ENCODE measurements at regions not wholly inside any gene's neighbourhood (a gene's known extent, or its start where the extent isn't known, plus 50 kb on each side); places are given as distances from the start of the nearest gene placed in this dataset.

GRCh38 chr3:84194029-84194428 is 764.8 kb upstream of the CADM2 start:
- TF ChIP-seq, protein P1, sequence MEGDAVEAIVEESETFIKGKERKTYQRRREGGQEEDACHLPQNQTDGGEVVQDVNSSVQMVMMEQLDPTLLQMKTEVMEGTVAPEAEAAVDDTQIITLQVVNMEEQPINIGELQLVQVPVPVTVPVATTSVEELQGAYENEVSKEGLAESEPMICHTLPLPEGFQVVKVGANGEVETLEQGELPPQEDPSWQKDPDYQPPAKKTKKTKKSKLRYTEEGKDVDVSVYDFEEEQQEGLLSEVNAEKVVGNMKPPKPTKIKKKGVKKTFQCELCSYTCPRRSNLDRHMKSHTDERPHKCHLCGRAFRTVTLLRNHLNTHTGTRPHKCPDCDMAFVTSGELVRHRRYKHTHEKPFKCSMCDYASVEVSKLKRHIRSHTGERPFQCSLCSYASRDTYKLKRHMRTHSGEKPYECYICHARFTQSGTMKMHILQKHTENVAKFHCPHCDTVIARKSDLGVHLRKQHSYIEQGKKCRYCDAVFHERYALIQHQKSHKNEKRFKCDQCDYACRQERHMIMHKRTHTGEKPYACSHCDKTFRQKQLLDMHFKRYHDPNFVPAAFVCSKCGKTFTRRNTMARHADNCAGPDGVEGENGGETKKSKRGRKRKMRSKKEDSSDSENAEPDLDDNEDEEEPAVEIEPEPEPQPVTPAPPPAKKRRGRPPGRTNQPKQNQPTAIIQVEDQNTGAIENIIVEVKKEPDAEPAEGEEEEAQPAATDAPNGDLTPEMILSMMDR (IDR thresholded peaks at IDR 0.05): no peak
- Mint-ChIP-seq H3K27me3 (ENCODE audit: low read depth in 2 of 2) (no peaks in the 10 kb centered on the region), H3K27ac (no peak overlapping the region)

DNA sequence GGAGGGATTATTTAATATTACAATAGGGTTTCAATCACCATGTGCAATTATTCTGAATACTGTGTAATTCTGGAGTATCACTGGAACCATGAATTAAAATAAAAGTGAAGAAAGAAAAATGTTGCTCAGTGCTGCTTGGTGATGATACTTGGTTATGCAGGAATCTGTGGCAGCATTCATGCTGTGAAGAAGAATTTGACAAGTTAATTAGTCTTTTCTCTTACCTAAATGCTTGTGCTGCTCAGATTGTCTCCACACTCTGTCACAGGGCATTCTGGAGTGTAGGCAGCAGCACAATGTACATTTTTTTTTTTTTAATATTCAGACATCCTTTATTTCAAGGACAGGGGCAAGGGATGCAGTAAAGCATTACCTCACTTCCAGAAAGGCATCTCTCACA is 749.3 kb upstream of the CADM2 start:
- Mint-ChIP-seq H3K36me3 (peaks cover 24% of the 10 kb centered on the region), H3K4me1 (no peaks in the 10 kb centered on the region), H3K4me3 (no peak overlapping the region), H3K27me3 (ENCODE audit: low read depth in 2 of 2) (no peaks in the 10 kb centered on the region), H3K27ac (no peak overlapping the region), H3K9me3 (peaks cover 13 to 35% of the 10 kb centered on the region in 2 donors)
- Histone ChIP-seq H3K27me3 (ENCODE audit: control insufficient read depth, insufficient read depth, low read length) (no peaks in the 10 kb centered on the region), H3K4me3 (ENCODE audit: low read length) (no peak overlapping the region), H3K9me3 (ENCODE audit: control insufficient read depth, insufficient read depth, low read length) (no peaks in the 10 kb centered on the region), H3K27ac (ENCODE audit: low read length) (no peak overlapping the region), H3K36me3 (ENCODE audit: control insufficient read depth, insufficient read depth, low read length) (no peaks in the 10 kb centered on the region), H3K4me1 (ENCODE audit: control insufficient read depth, insufficient read depth, low read length) (no peaks in the 10 kb centered on the region)
- ATAC-seq: no peak
- intact Hi-C loops (cut with micrococcal nuclease): no loop called here
- TF ChIP-seq, protein P1 (IDR thresholded peaks at IDR 0.05): no peak
- no peak for DNase-seq

More at GRCh38 chr3:84194029-84194428, 764.8 kb upstream of the CADM2 start:
- Histone ChIP-seq H3K27ac (ENCODE audit: low read length) (no peak overlapping the region), H3K27me3 (ENCODE audit: control insufficient read depth, insufficient read depth, low read length) (no peaks in the 10 kb centered on the region), H3K9me3 (ENCODE audit: control insufficient read depth, insufficient read depth, low read length) (peaks cover 27% of the 10 kb centered on the region), H3K4me3 (ENCODE audit: low read length) (no peak overlapping the region), H3K4me1 (ENCODE audit: control insufficient read depth, insufficient read depth, low read length) (no peaks in the 10 kb centered on the region), H3K36me3 (ENCODE audit: control insufficient read depth, insufficient read depth, low read length) (no peaks in the 10 kb centered on the region)
- DNase-seq (no peak), ATAC-seq (no peak)
- intact Hi-C loops (cut with micrococcal nuclease): no loop called here
- no CpG with 5 or more reads among the region's 1 CpG for WGBS (ENCODE audit: insufficient coverage)
- Mint-ChIP-seq H3K4me3 (no peak overlapping the region), H3K36me3 (peaks cover 29% of the 10 kb centered on the region), H3K4me1 (no peaks in the 10 kb centered on the region), H3K9me3 (peaks cover 22 to 35% of the 10 kb centered on the region in 2 donors)

DNA sequence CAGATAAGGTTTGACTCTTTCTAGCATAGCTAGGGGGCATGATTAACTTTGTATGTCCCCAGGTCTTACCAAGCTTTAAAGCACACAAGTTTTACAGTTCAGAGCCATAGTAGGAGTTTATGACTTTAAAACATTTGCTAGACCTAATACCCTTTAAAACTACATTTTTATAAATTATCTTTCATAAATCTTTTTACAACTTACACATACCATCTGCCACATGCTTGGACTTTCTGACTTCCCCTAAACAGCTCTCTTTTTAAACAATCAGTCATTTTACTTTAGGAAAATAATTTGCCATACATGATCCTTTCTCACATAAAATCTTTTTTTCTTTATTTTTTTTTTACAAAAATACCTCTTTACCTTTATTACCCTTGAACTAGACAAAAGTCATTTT is 735.3 kb upstream of the CADM2 start:
- H3K27me3 Mint-ChIP-seq (ENCODE audit: low read depth in 2 of 2): no peaks in the 10 kb centered on the region
- H3K36me3 ChIP-seq (ENCODE audit: control insufficient read depth, insufficient read depth, low read length): no peaks in the 10 kb centered on the region
- DNase-seq (no peak), ATAC-seq (no peak)
- TF ChIP-seq, protein P1 (IDR thresholded peaks at IDR 0.05): no peak
- peaks cover 15% of the 10 kb centered on the region for H3K9me3 ChIP-seq (ENCODE audit: control insufficient read depth, insufficient read depth, low read length)
- H3K4me3 Mint-ChIP-seq: no peak overlapping the region
- no peaks in the 10 kb centered on the region for H3K4me1 Mint-ChIP-seq
- H3K27me3 ChIP-seq (ENCODE audit: control insufficient read depth, insufficient read depth, low read length): no peaks in the 10 kb centered on the region
- H3K4me3 ChIP-seq (ENCODE audit: low read length): no peak overlapping the region
- intact Hi-C loops (cut with micrococcal nuclease): no loop called here
- no peaks in the 10 kb centered on the region for H3K4me1 ChIP-seq (ENCODE audit: control insufficient read depth, insufficient read depth, low read length)
- no peak overlapping the region for H3K27ac Mint-ChIP-seq
- H3K9me3 Mint-ChIP-seq: peaks cover 24 to 34% of the 10 kb centered on the region in 2 donors
- peaks cover 13% of the 10 kb centered on the region for H3K36me3 Mint-ChIP-seq
- H3K27ac ChIP-seq (ENCODE audit: low read length): no peak overlapping the region

- no peak overlapping the region for H3K4me3 ChIP-seq (ENCODE audit: low read length)
- Mint-ChIP-seq H3K27me3 (ENCODE audit: low read depth in 2 of 2) (no peaks in the 10 kb centered on the region), H3K9me3 (peaks cover 24 to 34% of the 10 kb centered on the region in 2 donors), H3K27ac (no peak overlapping the region), H3K4me3 (no peak overlapping the region), H3K4me1 (no peaks in the 10 kb centered on the region), H3K36me3 (peaks cover 13% of the 10 kb centered on the region)
- intact Hi-C loops (cut with micrococcal nuclease): no loop called here
- no peaks in the 10 kb centered on the region for H3K36me3 ChIP-seq (ENCODE audit: control insufficient read depth, insufficient read depth, low read length)
- peaks cover 15% of the 10 kb centered on the region for H3K9me3 ChIP-seq (ENCODE audit: control insufficient read depth, insufficient read depth, low read length)
- no peaks in the 10 kb centered on the region for H3K27me3 ChIP-seq (ENCODE audit: control insufficient read depth, insufficient read depth, low read length)
- WGBS (ENCODE audit: insufficient coverage): 89% methylated on average over 2 of the region's 2 CpGs
- TF ChIP-seq, protein P1 (IDR thresholded peaks at IDR 0.05): no peak
- DNase-seq (no peak), ATAC-seq (no peak)
- H3K27ac ChIP-seq (ENCODE audit: low read length): no peak overlapping the region
- H3K4me1 ChIP-seq (ENCODE audit: control insufficient read depth, insufficient read depth, low read length): no peaks in the 10 kb centered on the region
Measured at GRCh38 chr3:84224262-84224661, 734.5 kb upstream of the CADM2 start.

Measured in natural killer cell (primary cell).